GM23338 (cell line): ENCODE measurements at regions not wholly inside any gene's neighbourhood (a gene's known extent, or its start where the extent isn't known, plus 50 kb on each side); places are given as distances from the start of the nearest gene placed in this dataset.

Source experiments
- ATAC-seq: fragments of 200-7000 bp; cut with Tn5 transposase; 3 replicates; pipeline ENCODE4 v1.9.1; 2020
- DNase-seq: peaks from one replicate; pipeline ENCODE4 v3.0.0-alpha.2; 2015; ENCODE audit warnings: low spot score
- H2AFZ ChIP-seq: fragments of 200-600 bp; sonication (generic); 2 replicates; pipeline ENCODE4 v1.8.0; 2016; ENCODE audit warnings: antibody characterized with exemption, mild to moderate bottlenecking, moderate library complexity
- H3F3A ChIP-seq: fragments of 200-600 bp; sonication (generic); replicated peaks from 2 replicates; pipeline ENCODE4 v1.8.0; 2017; ENCODE audit warnings: antibody characterized with exemption, mixed run types, low read depth
- H3K27ac ChIP-seq: fragments of 200-600 bp; sonication (generic); 2 replicates; pipeline ENCODE4 v1.6.1; 2016; ENCODE audit warnings: low read depth
- H3K27me3 ChIP-seq: fragments of 200-600 bp; sonication (generic); 2 replicates; pipeline ENCODE4 v1.8.0; 2016; ENCODE audit warnings: mild to moderate bottlenecking, mixed run types, moderate library complexity; ENCODE audit not compliant: insufficient read depth
- H3K36me3 ChIP-seq: fragments of 200-600 bp; sonication (generic); 2 replicates; pipeline ENCODE4 v1.8.0; 2016; ENCODE audit warnings: mild to moderate bottlenecking; ENCODE audit not compliant: insufficient read depth
- H3K4me1 ChIP-seq: fragments of 200-600 bp; sonication (generic); 2 replicates; pipeline ENCODE4 v1.8.0; 2016; ENCODE audit warnings: mild to moderate bottlenecking, moderate library complexity; ENCODE audit not compliant: insufficient read depth
- H3K4me2 ChIP-seq: fragments of 200-600 bp; sonication (generic); 2 replicates; pipeline ENCODE4 v1.7.1; 2017; ENCODE audit warnings: mixed run types
- H3K4me3 ChIP-seq: fragments of 200-600 bp; sonication (generic); 2 replicates; pipeline ENCODE4 v1.6.1; 2016; ENCODE audit warnings: mixed run types
- H3K79me2 ChIP-seq: fragments of 200-600 bp; sonication (generic); replicated peaks from 2 replicates; pipeline ENCODE4 v1.8.0; 2017; ENCODE audit warnings: mild to moderate bottlenecking; ENCODE audit not compliant: insufficient read depth
- H3K9me2 ChIP-seq: fragments of 200-600 bp; sonication (generic); 2 replicates; pipeline ENCODE4 v1.8.0; 2017; ENCODE audit not compliant: insufficient read depth
- H4K20me1 ChIP-seq: fragments of 200-600 bp; sonication (generic); replicated peaks from 2 replicates; pipeline ENCODE4 v1.8.0; 2017; ENCODE audit warnings: mild to moderate bottlenecking; ENCODE audit not compliant: insufficient read depth
- H3K27ac Mint-ChIP-seq: 2 replicates; pipeline ENCODE4 v1.8.0; 2020; ENCODE audit warnings: inconsistent platforms, mild to moderate bottlenecking, moderate library complexity, mixed read lengths
- H3K27me3 Mint-ChIP-seq: 3 replicates; pipeline ENCODE4 v1.8.0; 2022; ENCODE audit warnings: low read depth, mild to moderate bottlenecking, moderate library complexity, mixed read lengths, inconsistent platforms; ENCODE audit not compliant: insufficient read depth, poor library complexity
- H3K36me3 Mint-ChIP-seq: 3 replicates; pipeline ENCODE4 v1.8.0; 2021; ENCODE audit warnings: low read depth, mild to moderate bottlenecking, inconsistent platforms, moderate library complexity, mixed read lengths
- H3K4me1 Mint-ChIP-seq: 3 replicates; pipeline ENCODE4 v1.8.0; 2020; ENCODE audit warnings: mild to moderate bottlenecking, inconsistent platforms, mixed read lengths
- H3K4me3 Mint-ChIP-seq: 3 replicates; pipeline ENCODE4 v1.8.0; 2021; ENCODE audit warnings: moderate library complexity, mild to moderate bottlenecking, inconsistent platforms, mixed read lengths
- H3K9me3 Mint-ChIP-seq: 3 replicates; pipeline ENCODE4 v1.8.0; 2020; ENCODE audit warnings: moderate library complexity, mild to moderate bottlenecking, inconsistent platforms, mixed read lengths
- CREB1 ChIP-seq: fragments of 250-450 bp; sonication (Bioruptor Pico); IDR thresholded peaks from 2 replicates; pipeline ENCODE4 v1.5.0; 2020; ENCODE audit warnings: low read depth, mild to moderate bottlenecking, moderate library complexity
- CTCF ChIP-seq, 2 experiments: fragments of 200-600 bp in 1 of 2; sonication (generic) in 1 of 2; conservative IDR thresholded peaks; 2 replicates each; pipeline versions ENCODE4 v1.5.1 to v1.6.1; 2016 to 2017; ENCODE audit warnings: antibody characterized with exemption in 2 of 2, low read depth in 2 of 2, mild to moderate bottlenecking in 2 of 2, moderate library complexity in 1 of 2
- EZH2 ChIP-seq: fragments of 200-600 bp; sonication (generic); IDR thresholded peaks from one replicate; pipeline ENCODE4 v1.8.0; 2017; ENCODE audit warnings: antibody characterized with exemption, mild to moderate bottlenecking, low read depth; ENCODE audit not compliant: unreplicated experiment
- EZH2phosphoT487 ChIP-seq: fragments of 200-600 bp; sonication (generic); IDR thresholded peaks from one replicate; pipeline ENCODE4 v1.8.1; 2018; ENCODE audit warnings: antibody characterized with exemption; ENCODE audit not compliant: unreplicated experiment
- JUNB ChIP-seq: IDR thresholded peaks from one replicate; pipeline ENCODE4 v1.6.1; 2016; ENCODE audit warnings: antibody characterized with exemption; ENCODE audit not compliant: unreplicated experiment
- POLR2AphosphoS5 ChIP-seq: IDR thresholded peaks from 2 replicates; pipeline ENCODE4 v1.6.1; 2016; ENCODE audit warnings: antibody characterized with exemption, low read depth
- STAT1 ChIP-seq: IDR thresholded peaks from one replicate; pipeline ENCODE4 v1.6.1; 2016; ENCODE audit warnings: antibody characterized with exemption; ENCODE audit not compliant: unreplicated experiment
- ZNF331 ChIP-seq: fragments of 250-450 bp; sonication (Bioruptor Pico); IDR thresholded peaks from 2 replicates; pipeline ENCODE4 v1.5.0; 2020; ENCODE audit warnings: low read depth, mild to moderate bottlenecking, moderate library complexity
- TF ChIP-seq, protein P1 (sequence below): fragments of 250-450 bp; sonication (Bioruptor Pico); IDR thresholded peaks from 2 replicates; pipeline ENCODE4 v1.5.0; 2020; ENCODE audit warnings: mild to moderate bottlenecking, moderate library complexity
- TF ChIP-seq, protein P2 (sequence below): IDR thresholded peaks from 2 replicates; pipeline ENCODE4 v1.6.1; 2016; ENCODE audit warnings: antibody characterized with exemption

- TF ChIP-seq, protein P1, sequence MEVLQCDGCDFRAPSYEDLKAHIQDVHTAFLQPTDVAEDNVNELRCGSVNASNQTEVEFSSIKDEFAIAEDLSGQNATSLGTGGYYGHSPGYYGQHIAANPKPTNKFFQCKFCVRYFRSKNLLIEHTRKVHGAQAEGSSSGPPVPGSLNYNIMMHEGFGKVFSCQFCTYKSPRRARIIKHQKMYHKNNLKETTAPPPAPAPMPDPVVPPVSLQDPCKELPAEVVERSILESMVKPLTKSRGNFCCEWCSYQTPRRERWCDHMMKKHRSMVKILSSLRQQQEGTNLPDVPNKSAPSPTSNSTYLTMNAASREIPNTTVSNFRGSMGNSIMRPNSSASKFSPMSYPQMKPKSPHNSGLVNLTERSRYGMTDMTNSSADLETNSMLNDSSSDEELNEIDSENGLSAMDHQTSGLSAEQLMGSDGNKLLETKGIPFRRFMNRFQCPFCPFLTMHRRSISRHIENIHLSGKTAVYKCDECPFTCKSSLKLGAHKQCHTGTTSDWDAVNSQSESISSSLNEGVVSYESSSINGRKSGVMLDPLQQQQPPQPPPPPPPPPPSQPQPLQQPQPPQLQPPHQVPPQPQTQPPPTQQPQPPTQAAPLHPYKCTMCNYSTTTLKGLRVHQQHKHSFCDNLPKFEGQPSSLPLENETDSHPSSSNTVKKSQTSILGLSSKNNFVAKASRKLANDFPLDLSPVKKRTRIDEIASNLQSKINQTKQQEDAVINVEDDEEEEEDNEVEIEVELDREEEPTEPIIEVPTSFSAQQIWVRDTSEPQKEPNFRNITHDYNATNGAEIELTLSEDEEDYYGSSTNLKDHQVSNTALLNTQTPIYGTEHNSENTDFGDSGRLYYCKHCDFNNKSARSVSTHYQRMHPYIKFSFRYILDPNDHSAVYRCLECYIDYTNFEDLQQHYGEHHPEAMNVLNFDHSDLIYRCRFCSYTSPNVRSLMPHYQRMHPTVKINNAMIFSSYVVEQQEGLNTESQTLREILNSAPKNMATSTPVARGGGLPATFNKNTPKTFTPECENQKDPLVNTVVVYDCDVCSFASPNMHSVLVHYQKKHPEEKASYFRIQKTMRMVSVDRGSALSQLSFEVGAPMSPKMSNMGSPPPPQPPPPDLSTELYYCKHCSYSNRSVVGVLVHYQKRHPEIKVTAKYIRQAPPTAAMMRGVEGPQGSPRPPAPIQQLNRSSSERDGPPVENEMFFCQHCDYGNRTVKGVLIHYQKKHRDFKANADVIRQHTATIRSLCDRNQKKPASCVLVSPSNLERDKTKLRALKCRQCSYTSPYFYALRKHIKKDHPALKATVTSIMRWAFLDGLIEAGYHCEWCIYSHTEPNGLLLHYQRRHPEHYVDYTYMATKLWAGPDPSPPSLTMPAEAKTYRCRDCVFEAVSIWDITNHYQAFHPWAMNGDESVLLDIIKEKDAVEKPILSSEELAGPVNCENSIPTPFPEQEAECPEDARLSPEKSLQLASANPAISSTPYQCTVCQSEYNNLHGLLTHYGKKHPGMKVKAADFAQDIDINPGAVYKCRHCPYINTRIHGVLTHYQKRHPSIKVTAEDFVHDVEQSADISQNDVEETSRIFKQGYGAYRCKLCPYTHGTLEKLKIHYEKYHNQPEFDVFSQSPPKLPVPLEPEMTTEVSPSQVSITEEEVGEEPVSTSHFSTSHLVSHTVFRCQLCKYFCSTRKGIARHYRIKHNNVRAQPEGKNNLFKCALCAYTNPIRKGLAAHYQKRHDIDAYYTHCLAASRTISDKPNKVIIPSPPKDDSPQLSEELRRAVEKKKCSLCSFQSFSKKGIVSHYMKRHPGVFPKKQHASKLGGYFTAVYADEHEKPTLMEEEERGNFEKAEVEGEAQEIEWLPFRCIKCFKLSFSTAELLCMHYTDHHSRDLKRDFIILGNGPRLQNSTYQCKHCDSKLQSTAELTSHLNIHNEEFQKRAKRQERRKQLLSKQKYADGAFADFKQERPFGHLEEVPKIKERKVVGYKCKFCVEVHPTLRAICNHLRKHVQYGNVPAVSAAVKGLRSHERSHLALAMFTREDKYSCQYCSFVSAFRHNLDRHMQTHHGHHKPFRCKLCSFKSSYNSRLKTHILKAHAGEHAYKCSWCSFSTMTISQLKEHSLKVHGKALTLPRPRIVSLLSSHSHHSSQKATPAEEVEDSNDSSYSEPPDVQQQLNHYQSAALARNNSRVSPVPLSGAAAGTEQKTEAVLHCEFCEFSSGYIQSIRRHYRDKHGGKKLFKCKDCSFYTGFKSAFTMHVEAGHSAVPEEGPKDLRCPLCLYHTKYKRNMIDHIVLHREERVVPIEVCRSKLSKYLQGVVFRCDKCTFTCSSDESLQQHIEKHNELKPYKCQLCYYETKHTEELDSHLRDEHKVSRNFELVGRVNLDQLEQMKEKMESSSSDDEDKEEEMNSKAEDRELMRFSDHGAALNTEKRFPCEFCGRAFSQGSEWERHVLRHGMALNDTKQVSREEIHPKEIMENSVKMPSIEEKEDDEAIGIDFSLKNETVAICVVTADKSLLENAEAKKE (CRISPR knock-in tag), result no peak
- TF ChIP-seq EZH2phosphoT487 (no peak), POLR2AphosphoS5 (no peak)
- TF ChIP-seq, protein P2, sequence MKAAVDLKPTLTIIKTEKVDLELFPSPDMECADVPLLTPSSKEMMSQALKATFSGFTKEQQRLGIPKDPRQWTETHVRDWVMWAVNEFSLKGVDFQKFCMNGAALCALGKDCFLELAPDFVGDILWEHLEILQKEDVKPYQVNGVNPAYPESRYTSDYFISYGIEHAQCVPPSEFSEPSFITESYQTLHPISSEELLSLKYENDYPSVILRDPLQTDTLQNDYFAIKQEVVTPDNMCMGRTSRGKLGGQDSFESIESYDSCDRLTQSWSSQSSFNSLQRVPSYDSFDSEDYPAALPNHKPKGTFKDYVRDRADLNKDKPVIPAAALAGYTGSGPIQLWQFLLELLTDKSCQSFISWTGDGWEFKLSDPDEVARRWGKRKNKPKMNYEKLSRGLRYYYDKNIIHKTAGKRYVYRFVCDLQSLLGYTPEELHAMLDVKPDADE, result no peak
Observed at GRCh38 chr5:10056228-10056760, 193.4 kb downstream of the ATPSCKMT start (continued).

- H3K27me3 ChIP-seq, result no peaks in the 10 kb centered on the region
- H3K4me3 Mint-ChIP-seq, result no peak overlapping the region
- no peaks in the 10 kb centered on the region for H3K4me1 ChIP-seq
- H3K4me3 ChIP-seq, result no peak overlapping the region
- peaks cover 8% of the 10 kb centered on the region for H3K4me1 Mint-ChIP-seq
- H3K27ac ChIP-seq, result no peak overlapping the region
- H3K79me2 ChIP-seq, result no peaks in the 10 kb centered on the region
- no peak for TF ChIP-seq ZNF331 (CRISPR knock-in tag)
- no peak for TF ChIP-seq CREB1 (CRISPR knock-in tag)
- TF ChIP-seq EZH2, result no peak
- TF ChIP-seq CTCF (conservative IDR thresholded peaks at IDR 0.05; ENCODE audit: low read depth in 2 of 2), result no peak
- TF ChIP-seq JUNB, result no peak
- no peak for TF ChIP-seq EZH2phosphoT487
- TF ChIP-seq STAT1, result no peak
- no peak for TF ChIP-seq POLR2AphosphoS5
- no peaks in the 10 kb centered on the region for H3F3A ChIP-seq
- ATAC-seq, result no peak
- no peak overlapping the region for H3K27ac Mint-ChIP-seq
- DNase-seq, result no peak
- no peak overlapping the region for H2AFZ ChIP-seq
- peaks cover 40% of the 10 kb centered on the region for H3K9me3 Mint-ChIP-seq
- H3K4me2 ChIP-seq, result no peak overlapping the region
- peaks cover 19% of the 10 kb centered on the region for H3K9me2 ChIP-seq
- peaks cover 38% of the 10 kb centered on the region for H3K36me3 Mint-ChIP-seq
- H3K27me3 Mint-ChIP-seq, result no peaks in the 10 kb centered on the region
- H4K20me1 ChIP-seq, result no peaks in the 10 kb centered on the region
- peaks cover 23% of the 10 kb centered on the region for H3K36me3 ChIP-seq
Observed at GRCh38 chr5:10049858-10050455, 199.7 kb downstream of the ATPSCKMT start.
